GM18502 (cell line): ENCODE measurements at regions not wholly inside any gene's neighbourhood (a gene's known extent, or its start where the extent isn't known, plus 50 kb on each side); places are given as distances from the start of the nearest gene placed in this dataset.
"Not testable (repeated sequence)": the region's sequence is repeated elsewhere in the genome, so short reads cannot be mapped to it uniquely, and the experiment has no call there.

ENCODE experiments used
- ATAC-seq: cut with Tn5 transposase; IDR thresholded peaks from one replicate; pipeline ENCODE4 v1.9.1; 2021; ENCODE audit warnings: mild to moderate bottlenecking; ENCODE audit not compliant: unreplicated experiment, poor library complexity

DNA sequence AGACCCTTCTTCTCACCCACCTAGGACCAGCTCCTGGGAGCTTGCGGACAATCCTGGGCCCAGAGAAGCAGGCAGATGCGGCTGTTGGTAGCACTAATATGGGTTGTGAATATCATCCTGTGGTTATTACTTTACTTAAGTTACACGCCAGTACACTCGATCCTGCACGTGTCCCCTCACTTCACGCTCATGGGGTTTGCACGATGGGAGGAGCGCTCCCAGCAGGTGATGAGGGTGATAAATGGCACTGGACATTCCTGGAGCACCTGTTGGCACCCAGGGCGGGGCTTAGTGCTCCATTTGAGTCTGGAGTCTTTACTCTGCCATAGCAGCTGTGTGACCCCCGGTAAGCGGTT lies 335.1 kb downstream of the PREX1 start:
- no peak for ATAC-seq

DNA sequence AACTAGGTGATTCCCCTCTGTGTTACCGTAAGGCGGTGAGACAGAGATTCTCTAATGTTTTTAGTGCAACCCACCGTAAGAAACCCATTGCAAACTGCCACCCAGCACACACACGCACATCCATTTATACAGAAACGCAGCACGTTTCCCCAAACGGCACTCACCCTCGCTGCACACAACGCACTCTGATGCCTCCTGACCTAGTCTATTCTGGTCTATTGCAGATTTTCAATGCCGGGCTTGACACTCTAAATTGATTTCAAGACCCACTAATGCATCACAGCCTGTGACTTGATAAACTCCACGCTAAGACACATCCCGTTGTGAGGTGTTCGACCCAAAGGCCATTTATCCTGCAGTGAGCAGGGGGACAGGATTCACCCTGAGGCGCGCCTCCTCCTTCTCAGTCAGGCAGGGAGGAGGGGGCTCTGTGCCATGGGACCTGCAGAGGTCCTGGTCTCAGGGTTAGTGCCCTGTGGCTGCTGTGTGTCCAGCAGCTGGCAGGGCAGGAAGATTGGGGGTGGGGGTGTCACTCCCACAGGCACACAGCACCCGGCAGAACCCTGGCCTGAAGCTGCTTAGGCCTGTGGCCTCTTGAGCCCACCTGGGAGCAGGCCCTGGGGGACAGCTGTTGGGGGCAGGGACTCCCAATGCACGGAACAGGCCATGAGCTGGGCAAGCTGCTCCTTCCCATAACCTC lies 335.6 kb downstream of the PREX1 start:
- no peak for ATAC-seq

DNA sequence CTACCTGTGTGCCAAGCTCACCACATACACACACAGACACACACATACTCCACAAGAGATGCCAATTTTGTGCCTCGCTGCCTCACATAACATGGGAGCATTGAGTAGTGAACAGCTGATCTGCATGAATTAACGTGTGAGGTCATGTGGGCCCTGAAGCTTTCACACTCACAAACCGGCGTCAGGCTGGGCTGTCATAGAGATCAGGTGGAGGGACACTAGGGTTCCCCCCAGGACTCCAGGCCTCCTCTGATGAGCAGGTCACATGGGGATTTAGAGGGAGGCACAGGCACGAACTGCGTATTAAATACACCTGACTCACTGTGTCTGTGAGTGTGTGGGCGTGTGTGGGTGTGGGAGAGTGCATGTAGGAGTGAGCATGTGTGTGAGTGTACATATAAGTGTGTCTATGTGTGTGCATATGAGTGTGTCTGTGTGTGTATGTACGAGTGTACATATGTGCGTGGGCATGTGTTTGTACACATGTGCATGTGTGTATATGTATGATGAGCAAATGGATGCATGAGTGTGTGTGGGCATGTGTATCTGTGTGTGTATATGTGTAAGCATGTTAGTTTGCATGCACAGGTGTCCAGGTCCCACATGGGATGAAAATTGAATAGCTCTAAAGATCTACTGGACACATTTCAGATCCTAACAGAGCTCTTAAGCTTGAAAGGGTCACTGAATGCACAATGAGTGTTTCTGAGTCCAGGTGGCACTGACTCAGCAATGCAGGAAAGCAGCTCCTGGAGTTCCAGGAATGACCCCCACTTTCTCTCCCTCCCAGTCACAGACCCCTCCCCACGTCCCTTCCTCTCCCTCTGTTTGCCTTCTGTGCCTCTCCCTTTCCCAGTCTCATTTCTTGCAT lies 336.6 kb downstream of the PREX1 start:
- ATAC-seq, result no peak

DNA sequence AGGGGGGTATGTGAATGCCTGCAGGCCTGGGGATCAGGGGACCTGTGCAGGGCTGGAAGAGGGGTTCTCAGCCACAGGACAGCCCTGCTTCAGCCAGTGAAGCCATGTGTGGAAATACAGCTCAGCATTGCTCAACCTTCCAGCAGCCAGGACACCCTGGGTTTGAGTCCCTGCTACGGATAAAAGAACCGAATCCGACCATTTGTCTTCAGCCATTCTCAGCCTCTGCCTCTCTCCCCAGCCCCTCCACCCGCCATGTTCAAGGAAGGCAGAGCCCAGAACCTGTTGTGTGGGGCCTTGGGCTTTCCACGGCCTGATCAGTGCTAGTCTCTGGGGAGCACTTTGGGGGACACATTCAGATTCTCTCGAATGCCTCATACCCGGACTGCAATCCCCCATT lies 337.5 kb downstream of the PREX1 start:
- ATAC-seq, result not testable (repeated sequence)

DNA sequence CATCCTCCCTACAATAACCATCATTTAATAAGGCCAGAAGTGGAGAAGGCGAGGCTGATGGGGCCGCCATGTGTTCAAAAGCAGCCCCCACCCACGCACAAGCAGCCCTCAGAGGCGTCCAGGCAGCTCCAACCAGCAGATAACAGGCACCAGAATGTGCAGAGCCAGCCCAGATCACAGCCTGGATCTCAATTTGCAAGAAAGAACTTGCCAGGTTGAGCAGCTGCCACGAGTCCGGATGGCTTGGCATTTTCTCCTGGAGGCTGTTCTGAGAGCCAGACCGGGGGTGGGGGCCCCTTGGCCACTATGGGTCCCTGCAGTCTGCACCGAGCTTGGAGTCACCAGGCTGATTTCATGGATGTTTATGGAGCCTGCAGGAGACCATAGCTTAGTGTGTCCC lies 338.1 kb downstream of the PREX1 start:
- no peak for ATAC-seq

DNA sequence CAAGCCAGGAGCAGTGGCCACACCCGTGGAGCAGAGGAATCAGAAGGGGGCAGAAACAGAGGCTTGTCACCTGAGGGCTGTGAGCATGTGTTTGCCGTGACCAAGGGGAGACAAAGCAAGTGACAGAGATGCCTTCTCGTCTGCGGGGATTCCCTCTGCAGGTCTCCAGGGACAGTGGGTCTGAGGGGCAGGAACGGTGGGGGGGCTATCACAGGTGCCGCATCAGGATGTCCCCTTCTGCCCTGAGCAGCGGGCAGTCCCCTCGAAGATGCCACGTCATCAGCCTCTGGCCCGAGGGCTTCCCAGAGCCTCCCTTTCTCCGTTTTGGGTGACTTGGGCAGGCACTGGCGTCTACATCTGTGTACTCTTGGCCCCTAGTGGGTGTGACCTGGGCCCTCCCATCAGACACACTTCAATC lies 338.7 kb downstream of the PREX1 start:
- ATAC-seq, result peak; percentile 27

DNA sequence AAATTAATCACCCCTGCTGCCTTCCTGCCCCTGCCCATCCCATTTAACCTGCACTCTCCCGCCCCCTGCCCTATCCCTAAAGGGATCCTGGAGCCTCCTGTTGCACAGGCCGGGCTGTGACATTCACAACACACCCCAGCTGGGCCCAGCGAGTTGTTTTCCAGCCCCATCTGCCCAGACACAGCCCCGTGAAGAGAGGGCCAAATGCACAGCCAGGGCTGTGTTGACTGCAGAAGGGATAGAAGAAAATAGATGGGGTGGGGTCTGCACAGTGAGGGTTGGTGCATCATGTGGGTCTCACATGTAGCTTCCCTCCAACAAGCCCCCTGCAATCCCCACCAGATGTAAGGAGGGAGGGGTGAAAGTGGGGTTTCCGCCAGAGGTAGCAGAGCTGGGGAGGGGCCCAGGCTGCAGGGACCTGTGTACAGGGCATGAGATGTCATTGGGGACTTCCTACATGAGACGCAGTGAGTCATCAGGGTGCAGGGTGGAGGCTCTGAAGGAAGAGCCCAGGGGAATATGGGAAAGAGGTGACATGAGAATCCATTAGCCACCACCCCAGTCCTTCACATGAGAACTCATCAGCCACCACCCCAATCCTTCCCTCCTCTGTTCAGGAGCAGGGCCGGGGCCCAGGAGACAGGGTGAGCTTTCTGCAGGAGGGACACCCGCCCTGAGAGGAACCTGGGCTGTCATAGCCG lies 339.3 kb downstream of the PREX1 start:
- peak; percentile 62 for ATAC-seq

DNA sequence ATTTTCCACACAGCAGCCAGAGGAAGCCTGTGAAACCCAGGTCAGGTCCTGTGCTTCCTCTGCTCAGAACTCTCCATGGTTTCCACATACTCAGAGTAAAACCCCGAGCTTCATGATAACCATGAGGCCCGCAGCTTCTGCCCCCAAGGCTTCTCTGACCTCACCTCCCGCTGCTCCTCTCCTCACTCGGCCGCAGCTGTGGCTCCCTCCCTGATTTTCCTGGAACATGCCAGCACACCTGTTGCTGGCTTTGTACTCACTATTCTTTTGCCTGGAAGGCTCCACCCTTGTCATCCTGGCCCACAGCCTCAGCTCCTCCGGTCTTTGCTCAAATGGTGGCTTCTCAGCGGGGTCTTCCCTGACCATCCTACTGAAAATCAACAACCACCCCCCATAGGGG lies 341.7 kb downstream of the PREX1 start:
- ATAC-seq, result no peak

DNA sequence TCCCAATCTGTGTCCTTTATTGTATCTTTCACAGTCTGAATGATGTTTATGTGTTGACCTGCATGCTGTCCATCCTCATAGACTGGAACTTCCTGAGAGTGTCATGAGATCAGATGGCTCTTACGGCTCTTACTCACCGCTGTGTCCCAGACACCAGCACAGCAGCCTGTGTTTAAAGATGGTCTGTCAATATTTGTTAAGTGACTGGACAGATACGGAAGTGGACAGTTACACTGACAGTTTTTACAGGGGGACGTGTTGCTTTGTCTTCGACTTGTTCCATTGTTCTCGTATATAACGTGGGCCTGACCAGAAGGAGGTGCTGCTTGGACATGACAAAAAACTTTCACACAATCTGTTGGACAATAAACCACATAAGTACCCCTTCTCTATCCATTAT lies 342.6 kb downstream of the PREX1 start:
- not testable (repeated sequence) for ATAC-seq

DNA sequence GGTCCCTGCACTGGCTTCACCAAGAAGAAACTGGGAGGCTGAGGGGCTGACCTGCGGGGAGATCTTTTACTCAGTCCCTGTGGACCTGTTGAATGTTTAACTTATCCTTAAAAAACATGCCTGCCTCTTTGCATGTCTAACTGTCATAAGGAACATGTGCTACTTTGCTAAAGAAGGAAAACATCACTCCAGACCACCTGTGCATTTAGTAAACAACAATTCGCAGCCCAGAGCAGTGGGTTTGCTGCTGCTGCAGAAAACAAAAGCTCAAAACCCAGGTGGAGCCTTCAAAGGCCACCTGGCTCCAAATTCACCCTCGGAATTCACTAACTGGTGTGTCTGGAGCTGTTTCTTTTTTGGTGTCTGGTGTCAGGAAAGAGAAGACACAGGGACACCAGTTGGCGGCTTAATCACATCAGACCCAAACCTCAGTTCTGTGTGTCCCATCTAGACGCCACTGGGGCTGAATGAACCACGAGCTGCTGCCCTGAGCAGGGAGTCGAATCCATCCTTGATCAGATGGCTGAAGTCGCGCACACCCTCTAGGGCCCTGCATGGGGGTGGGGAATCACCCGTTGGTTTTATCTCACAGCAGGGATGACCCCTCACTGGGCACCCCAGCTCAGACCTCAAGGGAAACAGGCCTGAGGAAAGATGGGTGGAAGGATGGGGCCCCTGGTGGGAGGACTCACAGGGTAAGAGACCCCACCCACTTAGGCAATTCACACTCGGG lies 344.3 kb downstream of the PREX1 start:
- ATAC-seq, result no peak

DNA sequence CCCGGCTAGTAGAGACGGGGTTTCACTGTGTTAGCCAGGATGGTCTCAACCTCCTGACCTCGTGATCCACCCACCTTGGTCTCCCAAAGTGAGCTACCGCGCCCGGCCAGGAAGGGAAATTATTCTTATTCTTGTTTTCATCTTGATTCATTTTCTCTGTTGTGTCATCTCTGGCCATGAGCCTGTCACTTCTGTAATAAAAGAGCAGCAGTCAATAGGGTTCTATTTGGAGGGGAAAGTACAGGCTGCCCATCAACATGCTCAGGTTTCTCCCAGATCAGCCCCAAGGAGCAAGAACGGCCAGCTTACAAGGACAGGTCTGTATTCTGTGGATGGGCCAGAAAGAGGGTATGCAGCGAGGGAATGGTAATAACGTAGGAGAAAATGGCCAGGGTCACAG lies 345.0 kb downstream of the PREX1 start:
- peak; percentile 44 for ATAC-seq

DNA sequence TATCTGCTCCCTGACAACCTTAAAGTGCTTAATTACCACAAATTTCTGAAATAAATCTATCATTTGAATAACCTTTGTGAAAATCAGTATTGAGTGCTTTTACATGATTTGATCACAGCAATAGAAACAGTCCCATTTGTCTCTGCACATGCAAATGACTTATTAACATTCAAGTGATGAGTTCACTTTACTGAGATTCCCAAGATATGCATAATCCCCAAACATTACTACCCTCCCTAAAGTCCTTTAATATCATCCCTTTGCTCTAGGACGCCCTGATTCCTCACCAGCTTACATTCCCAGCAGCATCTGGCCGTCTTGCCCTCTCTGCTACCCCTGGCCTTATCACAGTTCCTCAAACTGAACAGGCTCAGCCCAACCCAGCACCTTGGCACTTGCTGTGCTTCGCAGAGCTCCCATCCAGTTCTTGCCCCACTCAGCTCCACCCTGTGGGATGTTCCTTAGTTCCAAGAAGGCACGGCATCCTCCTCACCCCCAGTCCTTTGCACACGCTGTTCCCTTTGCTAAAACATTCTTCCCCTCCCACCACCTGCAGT lies 347.5 kb downstream of the PREX1 start:
- ATAC-seq, result no peak

DNA sequence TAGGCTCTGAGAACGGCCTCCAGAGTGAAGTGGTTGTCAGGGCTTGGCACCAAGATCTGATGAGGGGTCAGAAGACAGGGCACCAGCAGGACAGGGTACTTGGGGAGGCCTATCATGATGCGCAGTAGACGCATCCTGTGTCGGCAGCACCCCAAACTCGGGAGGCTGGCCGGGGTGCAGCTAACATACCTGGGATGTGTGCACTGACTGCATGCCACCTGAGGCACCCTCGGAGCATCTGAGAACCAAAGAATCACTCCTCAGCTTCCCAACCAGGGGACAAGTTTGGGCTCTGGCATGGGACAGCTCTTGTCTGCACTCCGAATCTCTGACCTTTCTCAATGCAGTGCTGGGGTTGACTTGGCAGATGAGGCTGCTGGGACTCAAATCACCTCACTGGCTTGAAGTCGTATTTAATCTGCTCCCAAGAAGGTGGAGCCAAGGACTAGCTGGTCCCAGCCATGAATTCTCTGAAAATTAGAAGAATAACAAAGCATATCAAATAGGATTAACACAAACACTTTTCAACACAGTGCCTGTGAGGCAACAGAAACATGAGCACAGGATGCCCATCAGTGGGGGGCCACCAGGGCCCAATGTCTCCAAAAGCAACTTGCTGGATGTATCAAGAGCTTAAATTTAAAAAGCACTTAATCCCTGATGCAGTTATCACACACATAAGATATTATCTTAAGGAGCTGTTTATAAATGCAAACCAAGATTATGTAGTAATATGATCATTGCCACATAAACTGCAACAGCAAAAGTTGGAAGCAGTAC lies 348.8 kb downstream of the PREX1 start:
- ATAC-seq, result no peak

DNA sequence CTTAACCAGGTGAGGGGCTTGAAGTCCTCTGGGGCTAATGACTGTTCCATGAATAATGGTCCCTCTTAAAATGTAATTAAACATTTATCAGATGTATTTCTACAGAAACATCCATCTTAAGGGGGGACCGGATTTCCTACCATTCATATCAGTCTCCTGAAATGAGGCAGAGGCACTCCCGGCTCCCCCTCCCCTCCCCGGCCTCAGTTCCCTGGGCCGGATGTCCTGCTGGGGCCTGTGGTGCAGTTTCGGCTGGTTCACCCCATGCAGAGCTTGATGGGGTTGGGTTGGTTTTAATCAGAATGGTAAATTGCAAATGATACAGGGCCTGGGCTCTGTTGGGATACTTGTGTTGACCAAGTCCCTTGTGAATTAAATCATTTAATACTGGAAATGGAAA lies 349.4 kb downstream of the PREX1 start:
- ATAC-seq, result no peak

DNA sequence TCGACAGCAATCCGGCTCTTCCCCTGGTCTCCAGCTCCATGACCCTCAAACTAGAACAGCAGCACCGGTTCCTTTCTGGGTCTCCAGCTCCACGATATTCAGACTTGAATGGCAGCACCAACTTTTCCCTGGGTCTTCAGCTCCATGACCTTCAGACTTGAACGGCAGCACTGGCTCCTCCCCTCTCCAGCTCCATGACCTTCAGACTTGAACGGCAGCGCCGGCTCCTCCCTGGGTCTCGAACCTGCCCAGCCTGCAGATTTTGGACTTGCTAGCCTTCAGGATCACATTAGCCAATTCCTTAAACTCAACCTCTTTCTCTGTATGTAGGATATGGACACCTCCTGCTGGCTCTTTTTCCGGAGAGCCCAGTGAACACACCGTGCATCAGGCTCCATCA lies 350.9 kb downstream of the PREX1 start:
- no peak for ATAC-seq

DNA sequence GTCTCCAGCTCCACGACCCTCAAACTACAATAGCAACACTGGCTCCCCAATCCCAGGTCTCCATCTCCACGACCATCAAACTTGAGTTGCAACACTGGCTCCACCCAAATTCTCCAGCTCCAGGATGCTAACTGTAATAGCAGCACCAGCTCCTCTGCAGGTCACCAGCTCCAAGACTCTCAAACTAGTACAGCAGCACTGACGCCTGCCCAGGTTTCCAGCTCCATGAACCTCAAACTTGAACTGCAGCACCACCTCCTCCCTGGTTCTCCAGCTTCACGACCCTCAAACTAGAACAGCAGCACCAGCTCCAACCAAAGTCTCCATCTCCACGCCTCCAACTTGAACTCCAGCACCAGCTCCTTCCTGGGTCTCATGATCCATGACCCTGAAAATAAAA lies 353.8 kb downstream of the PREX1 start:
- no peak for ATAC-seq

DNA sequence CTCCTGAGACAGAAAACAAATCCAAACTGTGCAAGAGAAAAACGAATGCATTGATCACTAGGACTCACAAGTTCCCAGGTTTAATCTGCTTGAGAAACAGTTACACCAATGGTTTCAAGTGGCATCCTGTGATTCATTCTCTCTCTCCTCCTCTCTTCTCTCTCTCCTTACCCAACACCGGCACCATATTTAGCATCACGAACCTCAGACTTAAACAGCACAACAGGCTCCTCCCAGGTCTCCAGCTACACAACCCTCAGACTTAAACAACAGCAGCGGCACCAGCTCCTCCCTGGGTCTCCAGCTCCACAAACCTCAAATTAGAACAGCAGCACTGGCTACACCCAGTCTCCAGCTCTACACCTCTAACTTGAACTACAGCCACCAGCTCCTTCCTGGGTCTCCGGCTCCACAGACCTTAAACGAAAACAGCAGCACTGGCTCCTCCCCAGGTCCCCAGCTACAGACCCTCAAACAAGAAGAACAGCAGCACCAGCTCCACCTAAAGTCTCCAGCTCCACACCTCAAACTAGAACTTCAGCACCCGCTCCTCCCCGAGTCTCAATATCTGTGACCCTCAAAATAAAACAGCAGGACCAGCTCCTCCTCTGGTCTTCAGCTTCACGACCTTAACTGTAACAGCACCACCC lies 355.9 kb downstream of the PREX1 start:
- ATAC-seq, result no peak

DNA sequence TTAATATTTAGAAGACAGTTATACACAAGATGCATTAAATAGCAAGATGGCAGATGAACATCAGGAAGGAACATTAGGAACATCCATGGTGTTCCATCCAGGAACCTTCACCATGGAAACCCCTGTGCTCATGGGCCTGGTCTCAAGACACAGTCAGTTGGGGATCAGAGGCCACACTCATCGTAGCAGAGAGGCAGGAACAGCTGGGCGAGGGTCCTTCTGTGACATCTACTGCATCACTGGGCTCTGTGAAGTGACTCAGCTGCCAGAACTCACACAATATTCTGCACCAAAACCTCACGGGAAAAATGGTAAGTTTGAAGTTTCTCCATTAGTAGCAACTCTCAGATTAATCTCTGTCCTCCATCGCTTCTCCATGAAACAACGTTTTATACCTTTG lies 356.6 kb downstream of the PREX1 start:
- ATAC-seq, result no peak

DNA sequence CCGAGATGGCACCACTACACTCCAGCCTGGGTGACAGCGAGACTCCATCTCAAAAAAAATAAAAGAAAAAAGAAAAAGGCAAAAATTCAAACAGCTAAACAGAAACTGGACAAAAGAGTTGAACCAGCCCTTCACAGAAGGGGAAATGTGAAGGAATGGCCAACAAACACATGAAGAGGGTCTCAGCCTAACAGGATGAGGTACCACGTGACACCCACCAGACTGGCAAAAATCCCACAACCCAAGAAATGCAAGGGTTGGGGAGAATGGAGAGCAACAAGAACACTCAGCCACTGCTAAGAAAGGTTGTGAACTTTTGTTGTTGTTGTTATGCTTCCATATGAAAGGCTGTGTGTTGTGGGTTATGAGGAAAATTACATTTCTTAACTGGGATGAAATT lies 357.7 kb downstream of the PREX1 start:
- ATAC-seq, result no peak
